HepG2 (cell line): ENCODE measurements at regions not wholly inside any gene's neighbourhood (a gene's known extent, or its start where the extent isn't known, plus 50 kb on each side); places are given as distances from the start of the nearest gene placed in this dataset.

ENCODE experiments used
- EHMT2 ChIP-seq: fragments of 200-600 bp; sonication (generic); IDR thresholded peaks from 2 replicates; pipeline ENCODE4 v1.7.0; 2017; ENCODE audit warnings: antibody characterized with exemption, low read depth, low read length, borderline replicate concordance
- FOXJ3 ChIP-seq: sonication (generic); formaldehyde crosslinking; IDR thresholded peaks from 2 replicates; pipeline ENCODE4 v1.4.0; 2020; ENCODE audit warnings: missing genetic modification reagents, mild to moderate bottlenecking, borderline replicate concordance
- KLF9 ChIP-seq: IDR thresholded peaks from 2 replicates; pipeline ENCODE4 v1.6.1; 2016; ENCODE audit warnings: low read depth
- MIER3 ChIP-seq: IDR thresholded peaks from 2 replicates; pipeline ENCODE4 v1.6.1; 2016; ENCODE audit warnings: missing compliant biosample characterization, borderline replicate concordance
- RFXANK ChIP-seq: IDR thresholded peaks from 2 replicates; pipeline ENCODE4 v1.6.1; 2016
- SALL1 ChIP-seq: sonication (generic); formaldehyde crosslinking; IDR thresholded peaks from 2 replicates; pipeline ENCODE4 v1.8.0; 2022; ENCODE audit warnings: mild to moderate bottlenecking, missing genetic modification reagents
- SETDB1 ChIP-seq: sonication (generic); formaldehyde crosslinking; IDR thresholded peaks from 2 replicates; pipeline ENCODE4 v1.5.1; 2020; ENCODE audit warnings: missing genetic modification reagents, mild to moderate bottlenecking, borderline replicate concordance
- SMYD3 ChIP-seq: sonication (generic); formaldehyde crosslinking; IDR thresholded peaks from 2 replicates; pipeline ENCODE4 v1.8.1; 2023; ENCODE audit warnings: mild to moderate bottlenecking, missing genetic modification reagents
- TOPORS ChIP-seq: sonication (generic); formaldehyde crosslinking; IDR thresholded peaks from 2 replicates; pipeline ENCODE4 v1.8.0; 2023; ENCODE audit warnings: mild to moderate bottlenecking, missing genetic modification reagents
- YEATS2 ChIP-seq: sonication (generic); formaldehyde crosslinking; IDR thresholded peaks from 2 replicates; pipeline ENCODE4 v1.4.0; 2020; ENCODE audit warnings: missing genetic modification reagents, borderline replicate concordance
- ZBTB38 ChIP-seq: sonication (generic); formaldehyde crosslinking; IDR thresholded peaks from 2 replicates; pipeline ENCODE4 v1.5.1; 2020; ENCODE audit warnings: mild to moderate bottlenecking, missing genetic modification reagents
- TF ChIP-seq, protein P1 (sequence below): sonication (generic); formaldehyde crosslinking; IDR thresholded peaks from 2 replicates; pipeline ENCODE4 v1.5.1; 2020; ENCODE audit warnings: mild to moderate bottlenecking, missing genetic modification reagents, borderline replicate concordance
- TF ChIP-seq, protein P2 (sequence below): sonication (generic); formaldehyde crosslinking; IDR thresholded peaks from 2 replicates; pipeline ENCODE4 v1.5.1; 2020; ENCODE audit warnings: missing genetic modification reagents, mild to moderate bottlenecking, borderline replicate concordance
- TF ChIP-seq, protein P3 (sequence below): sonication (generic); formaldehyde crosslinking; IDR thresholded peaks from 2 replicates; pipeline ENCODE4 v1.4.0; 2020; ENCODE audit warnings: mild to moderate bottlenecking, missing genetic modification reagents
- TF ChIP-seq, protein P4 (sequence below): sonication (generic); formaldehyde crosslinking; IDR thresholded peaks from 2 replicates; pipeline ENCODE4 v1.4.0; 2020; ENCODE audit warnings: mild to moderate bottlenecking, missing genetic modification reagents

DNA sequence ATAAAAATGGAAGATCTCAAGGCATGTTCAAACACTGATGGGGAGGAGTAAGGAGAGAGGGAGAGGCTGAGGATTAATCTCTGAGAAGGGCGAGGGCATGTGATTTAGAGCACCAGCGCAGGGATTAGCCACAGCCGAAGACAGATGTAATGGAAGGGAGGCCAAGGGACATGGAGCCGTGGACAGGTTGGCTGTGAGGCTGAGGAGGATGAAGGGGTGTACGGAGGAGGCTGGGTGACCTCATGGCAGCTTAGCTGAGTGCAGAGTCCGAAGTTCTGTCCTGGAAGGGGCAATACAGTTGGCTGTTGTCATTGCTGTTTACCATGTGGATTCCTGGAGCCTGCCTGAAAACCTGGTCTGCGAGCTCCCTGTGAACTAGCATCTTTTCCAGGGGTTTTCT lies 342.8 kb downstream of the RPS6KC1 start (continued):
- TF ChIP-seq, protein P1, sequence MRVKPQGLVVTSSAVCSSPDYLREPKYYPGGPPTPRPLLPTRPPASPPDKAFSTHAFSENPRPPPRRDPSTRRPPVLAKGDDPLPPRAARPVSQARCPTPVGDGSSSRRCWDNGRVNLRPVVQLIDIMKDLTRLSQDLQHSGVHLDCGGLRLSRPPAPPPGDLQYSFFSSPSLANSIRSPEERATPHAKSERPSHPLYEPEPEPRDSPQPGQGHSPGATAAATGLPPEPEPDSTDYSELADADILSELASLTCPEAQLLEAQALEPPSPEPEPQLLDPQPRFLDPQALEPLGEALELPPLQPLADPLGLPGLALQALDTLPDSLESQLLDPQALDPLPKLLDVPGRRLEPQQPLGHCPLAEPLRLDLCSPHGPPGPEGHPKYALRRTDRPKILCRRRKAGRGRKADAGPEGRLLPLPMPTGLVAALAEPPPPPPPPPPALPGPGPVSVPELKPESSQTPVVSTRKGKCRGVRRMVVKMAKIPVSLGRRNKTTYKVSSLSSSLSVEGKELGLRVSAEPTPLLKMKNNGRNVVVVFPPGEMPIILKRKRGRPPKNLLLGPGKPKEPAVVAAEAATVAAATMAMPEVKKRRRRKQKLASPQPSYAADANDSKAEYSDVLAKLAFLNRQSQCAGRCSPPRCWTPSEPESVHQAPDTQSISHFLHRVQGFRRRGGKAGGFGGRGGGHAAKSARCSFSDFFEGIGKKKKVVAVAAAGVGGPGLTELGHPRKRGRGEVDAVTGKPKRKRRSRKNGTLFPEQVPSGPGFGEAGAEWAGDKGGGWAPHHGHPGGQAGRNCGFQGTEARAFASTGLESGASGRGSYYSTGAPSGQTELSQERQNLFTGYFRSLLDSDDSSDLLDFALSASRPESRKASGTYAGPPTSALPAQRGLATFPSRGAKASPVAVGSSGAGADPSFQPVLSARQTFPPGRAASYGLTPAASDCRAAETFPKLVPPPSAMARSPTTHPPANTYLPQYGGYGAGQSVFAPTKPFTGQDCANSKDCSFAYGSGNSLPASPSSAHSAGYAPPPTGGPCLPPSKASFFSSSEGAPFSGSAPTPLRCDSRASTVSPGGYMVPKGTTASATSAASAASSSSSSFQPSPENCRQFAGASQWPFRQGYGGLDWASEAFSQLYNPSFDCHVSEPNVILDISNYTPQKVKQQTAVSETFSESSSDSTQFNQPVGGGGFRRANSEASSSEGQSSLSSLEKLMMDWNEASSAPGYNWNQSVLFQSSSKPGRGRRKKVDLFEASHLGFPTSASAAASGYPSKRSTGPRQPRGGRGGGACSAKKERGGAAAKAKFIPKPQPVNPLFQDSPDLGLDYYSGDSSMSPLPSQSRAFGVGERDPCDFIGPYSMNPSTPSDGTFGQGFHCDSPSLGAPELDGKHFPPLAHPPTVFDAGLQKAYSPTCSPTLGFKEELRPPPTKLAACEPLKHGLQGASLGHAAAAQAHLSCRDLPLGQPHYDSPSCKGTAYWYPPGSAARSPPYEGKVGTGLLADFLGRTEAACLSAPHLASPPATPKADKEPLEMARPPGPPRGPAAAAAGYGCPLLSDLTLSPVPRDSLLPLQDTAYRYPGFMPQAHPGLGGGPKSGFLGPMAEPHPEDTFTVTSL, result peak; percentile 67; the same call in 1 of the 2 replicates
- TF ChIP-seq SALL1 (CRISPR knock-in tag), result peak; percentile 80
- TF ChIP-seq, protein P2, sequence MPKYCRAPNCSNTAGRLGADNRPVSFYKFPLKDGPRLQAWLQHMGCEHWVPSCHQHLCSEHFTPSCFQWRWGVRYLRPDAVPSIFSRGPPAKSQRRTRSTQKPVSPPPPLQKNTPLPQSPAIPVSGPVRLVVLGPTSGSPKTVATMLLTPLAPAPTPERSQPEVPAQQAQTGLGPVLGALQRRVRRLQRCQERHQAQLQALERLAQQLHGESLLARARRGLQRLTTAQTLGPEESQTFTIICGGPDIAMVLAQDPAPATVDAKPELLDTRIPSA (CRISPR knock-in tag), result no peak
- TF ChIP-seq RFXANK, result no peak
- TF ChIP-seq, protein P3, sequence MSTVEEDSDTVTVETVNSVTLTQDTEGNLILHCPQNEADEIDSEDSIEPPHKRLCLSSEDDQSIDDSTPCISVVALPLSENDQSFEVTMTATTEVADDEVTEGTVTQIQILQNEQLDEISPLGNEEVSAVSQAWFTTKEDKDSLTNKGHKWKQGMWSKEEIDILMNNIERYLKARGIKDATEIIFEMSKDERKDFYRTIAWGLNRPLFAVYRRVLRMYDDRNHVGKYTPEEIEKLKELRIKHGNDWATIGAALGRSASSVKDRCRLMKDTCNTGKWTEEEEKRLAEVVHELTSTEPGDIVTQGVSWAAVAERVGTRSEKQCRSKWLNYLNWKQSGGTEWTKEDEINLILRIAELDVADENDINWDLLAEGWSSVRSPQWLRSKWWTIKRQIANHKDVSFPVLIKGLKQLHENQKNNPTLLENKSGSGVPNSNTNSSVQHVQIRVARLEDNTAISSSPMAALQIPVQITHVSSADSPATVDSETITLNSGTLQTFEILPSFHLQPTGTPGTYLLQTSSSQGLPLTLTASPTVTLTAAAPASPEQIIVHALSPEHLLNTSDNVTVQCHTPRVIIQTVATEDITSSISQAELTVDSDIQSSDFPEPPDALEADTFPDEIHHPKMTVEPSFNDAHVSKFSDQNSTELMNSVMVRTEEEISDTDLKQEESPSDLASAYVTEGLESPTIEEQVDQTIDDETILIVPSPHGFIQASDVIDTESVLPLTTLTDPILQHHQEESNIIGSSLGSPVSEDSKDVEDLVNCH, result no peak
- peak; percentile 45; the same call in 1 of the 2 replicates for TF ChIP-seq MIER3
- TF ChIP-seq EHMT2, result peak; percentile 58; the same call in 1 of the 2 replicates
- TF ChIP-seq, protein P4, sequence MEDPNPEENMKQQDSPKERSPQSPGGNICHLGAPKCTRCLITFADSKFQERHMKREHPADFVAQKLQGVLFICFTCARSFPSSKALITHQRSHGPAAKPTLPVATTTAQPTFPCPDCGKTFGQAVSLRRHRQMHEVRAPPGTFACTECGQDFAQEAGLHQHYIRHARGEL (CRISPR knock-in tag), result no peak
- no peak for TF ChIP-seq YEATS2 (CRISPR knock-in tag)
- peak; percentile 36; the same call in 1 of the 2 replicates for TF ChIP-seq FOXJ3 (CRISPR knock-in tag)
- no peak for TF ChIP-seq SMYD3
- no peak for TF ChIP-seq KLF9 (CRISPR knock-in tag)
- TF ChIP-seq TOPORS (CRISPR knock-in tag), result no peak
- TF ChIP-seq ZBTB38 (CRISPR knock-in tag), result peak; percentile 76
- no peak for TF ChIP-seq SETDB1
